Mesodermal cell (in vitro differentiated cells): ENCODE measurements at regions not wholly inside any gene's neighbourhood (a gene's known extent, or its start where the extent isn't known, plus 50 kb on each side); places are given as distances from the start of the nearest gene placed in this dataset.
A peak's percentile ranks its signal among the peaks of the same experiment; 100 is the strongest.
"Not testable (repeated sequence)": the region's sequence is repeated elsewhere in the genome, so short reads cannot be mapped to it uniquely, and the experiment has no call there.

Experiments used
- H3K27ac ChIP-seq: 2 replicates; pipeline ENCODE4 v1.7.0; 2013; ENCODE audit warnings: mild to moderate bottlenecking, low read depth, low read length, moderate library complexity; ENCODE audit not compliant: severe bottlenecking
- H3K36me3 ChIP-seq: 2 replicates; pipeline ENCODE4 v1.7.1; 2013; ENCODE audit warnings: mild to moderate bottlenecking, low read length, moderate library complexity; ENCODE audit not compliant: control insufficient read depth, insufficient read depth
- H3K4me1 ChIP-seq: one replicate; pipeline ENCODE4 v1.7.1; 2013; ENCODE audit warnings: mild to moderate bottlenecking, low read length; ENCODE audit not compliant: insufficient read depth, control insufficient read depth, poor library complexity, severe bottlenecking
- H3K4me3 ChIP-seq: 2 replicates; pipeline ENCODE4 v1.7.0; 2013; ENCODE audit warnings: low read length, control low read depth, mild to moderate bottlenecking; ENCODE audit not compliant: insufficient read depth, poor library complexity, severe bottlenecking; ENCODE audit errors: extremely low read depth
- H3K9me3 ChIP-seq: 2 replicates; pipeline ENCODE4 v1.7.1; 2013; ENCODE audit warnings: mild to moderate bottlenecking, low read length, moderate library complexity; ENCODE audit not compliant: control insufficient read depth
- WGBS, 2 experiments: methylation state at CpG; one replicate each; pipeline ENCODE4 v1.1.5; 2013; ENCODE audit warnings: missing lambda C conversion rate in 2 of 2; ENCODE audit not compliant: insufficient coverage in 2 of 2; 5-methylcytosine and 5-hydroxymethylcytosine counted together

DNA sequence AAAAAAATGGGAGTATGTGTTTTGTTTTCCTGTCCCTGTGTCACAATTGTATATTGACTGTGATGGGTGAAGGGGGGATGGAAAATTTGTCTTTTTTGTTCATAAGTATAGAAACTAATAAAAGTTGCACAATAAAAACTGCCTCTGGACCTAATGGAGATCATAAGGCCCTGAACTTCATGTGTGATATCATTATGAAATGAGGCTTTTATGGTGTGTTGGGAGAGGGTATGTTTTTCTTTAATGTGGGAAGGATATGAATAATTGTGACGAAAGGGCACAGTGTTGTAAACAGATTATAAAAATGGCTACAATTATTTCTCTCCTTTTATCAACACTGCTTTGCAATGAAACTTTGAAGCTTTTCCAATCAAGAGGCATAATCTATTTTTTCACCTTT, 1889.3 kb upstream of the CELF4 start:
- H3K4me1 ChIP-seq, result no peaks in the 10 kb centered on the region
- H3K36me3 ChIP-seq, result no peaks in the 10 kb centered on the region
- no peak overlapping the region for H3K4me3 ChIP-seq
- WGBS, 2 experiments, result no CpG with 5 or more reads among the region's 1 CpG
- H3K27ac ChIP-seq, result no peak overlapping the region
- H3K9me3 ChIP-seq, result no peaks in the 10 kb centered on the region

DNA sequence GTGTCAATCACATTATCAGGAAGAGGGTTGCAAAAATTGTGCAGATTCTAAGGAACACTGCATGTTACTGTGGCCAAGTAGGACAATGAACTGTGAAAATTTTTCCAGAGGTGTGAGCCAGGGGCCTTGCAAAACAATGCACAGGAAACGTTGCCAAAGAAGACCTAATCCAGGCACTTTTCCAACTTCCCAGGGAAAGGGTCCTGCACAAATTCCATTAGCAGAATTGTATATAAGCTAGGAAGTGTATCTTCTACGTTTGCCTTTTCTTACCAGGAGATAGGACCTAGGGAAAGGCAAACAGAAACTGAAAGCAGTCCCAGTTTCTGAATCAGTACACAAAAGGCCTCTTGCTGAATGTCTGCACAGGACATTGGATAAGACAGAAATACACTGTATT, 1888.3 kb upstream of the CELF4 start:
- H3K36me3 ChIP-seq, result no peaks in the 10 kb centered on the region
- H3K9me3 ChIP-seq, result no peaks in the 10 kb centered on the region
- WGBS, 2 experiments, result 46 to 53% methylated on average over 2 of the region's 2 CpGs
- H3K4me1 ChIP-seq, result no peaks in the 10 kb centered on the region
- H3K27ac ChIP-seq, result peak overlapping the region; percentile 32
- H3K4me3 ChIP-seq, result no peak overlapping the region

DNA sequence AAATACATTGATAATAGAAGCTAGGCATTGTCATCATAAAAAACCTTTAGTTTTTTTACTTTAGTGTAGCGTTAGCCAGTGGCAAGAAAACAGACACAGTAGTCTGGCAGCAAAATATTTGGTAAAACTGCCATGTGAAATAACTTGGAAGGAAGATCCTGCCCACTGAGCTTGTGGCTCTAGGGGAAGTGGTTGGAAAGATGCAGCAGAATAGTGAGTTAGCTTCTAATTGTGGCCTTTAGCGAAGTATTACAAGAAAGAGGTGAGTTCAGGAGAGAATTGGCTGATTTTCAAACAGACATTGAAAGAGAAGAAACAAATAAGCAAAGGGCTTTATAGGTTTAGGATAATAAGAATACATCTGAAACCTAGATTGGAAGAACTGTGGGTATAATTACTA, 1887.8 kb upstream of the CELF4 start:
- Histone ChIP-seq H3K9me3 (no peaks in the 10 kb centered on the region), H3K36me3 (no peaks in the 10 kb centered on the region), H3K27ac (no peak overlapping the region), H3K4me3 (no peak overlapping the region), H3K4me1 (no peaks in the 10 kb centered on the region)
- 88 to 94% methylated on average over 2 of the region's 2 CpGs for WGBS, 2 experiments

DNA sequence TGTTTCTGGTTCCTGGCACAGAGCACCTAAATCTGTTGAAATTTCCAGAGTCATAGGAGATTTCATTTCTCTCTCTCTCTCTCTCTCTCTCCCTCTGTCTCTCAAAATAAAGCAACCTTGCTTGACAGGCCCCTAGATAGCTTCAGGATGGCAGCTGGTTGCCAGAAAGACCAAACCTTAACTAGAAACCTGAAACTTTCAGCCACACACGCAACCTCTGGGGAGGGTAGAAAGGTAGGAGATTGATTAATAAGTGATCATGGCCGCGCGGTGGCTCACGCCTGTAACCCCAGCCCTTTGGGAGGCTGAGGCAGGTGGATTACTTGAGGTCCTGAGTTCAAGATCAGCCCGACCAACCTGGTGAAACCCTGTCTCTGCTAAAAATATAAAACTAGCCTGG, 1885.4 kb upstream of the CELF4 start:
- no peak overlapping the region for H3K27ac ChIP-seq
- H3K4me3 ChIP-seq, result no peak overlapping the region
- no peaks in the 10 kb centered on the region for H3K36me3 ChIP-seq
- no peaks in the 10 kb centered on the region for H3K9me3 ChIP-seq
- WGBS, 2 experiments, result 91 to 95% methylated on average over 6 of the region's 6 CpGs
- no peaks in the 10 kb centered on the region for H3K4me1 ChIP-seq

DNA sequence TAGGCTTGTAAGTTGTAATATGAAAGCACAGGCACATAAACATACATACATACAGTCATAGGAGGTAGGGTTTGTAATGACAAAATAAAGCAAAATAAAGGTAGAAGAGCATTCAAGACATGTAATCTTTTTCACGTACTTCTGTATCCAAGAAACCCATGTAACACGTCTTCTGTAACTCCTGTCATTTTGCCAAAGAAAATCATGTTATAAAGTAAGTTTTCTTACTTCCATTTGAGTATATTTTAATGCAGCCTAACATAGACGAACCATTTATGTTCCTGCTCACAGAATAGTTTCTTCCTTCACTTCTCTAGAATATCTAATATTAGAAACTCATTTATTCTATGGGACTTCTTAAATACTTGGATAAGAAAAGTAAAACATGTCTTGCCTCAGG, 1884.0 kb upstream of the CELF4 start:
- Histone ChIP-seq H3K36me3 (no peaks in the 10 kb centered on the region), H3K4me1 (no peaks in the 10 kb centered on the region), H3K4me3 (no peak overlapping the region), H3K27ac (no peak overlapping the region), H3K9me3 (no peaks in the 10 kb centered on the region)
- WGBS, 2 experiments, result 100% methylated on average over 1 of the region's 3 CpGs; no CpG with 5 or more reads in 1 of the 2 experiments

DNA sequence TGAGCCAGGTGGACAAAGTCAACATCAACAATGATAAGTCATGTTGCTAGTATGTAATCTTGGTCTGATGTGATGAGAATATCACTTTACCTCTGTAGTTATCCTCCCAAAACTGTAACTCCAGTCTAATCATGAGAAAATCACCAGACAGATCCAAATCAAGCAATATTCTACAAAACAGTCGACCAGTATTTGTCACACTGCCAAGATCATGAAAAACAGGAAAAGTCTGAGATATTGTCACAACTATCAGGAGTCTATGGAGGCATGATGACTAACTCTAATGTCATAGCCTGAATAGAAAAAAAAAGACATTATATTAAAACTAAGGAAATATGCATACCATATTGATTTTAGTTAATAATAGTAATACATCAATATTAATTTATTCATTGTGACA, 1883.3 kb upstream of the CELF4 start:
- no peaks in the 10 kb centered on the region for H3K4me1 ChIP-seq
- H3K4me3 ChIP-seq, result no peak overlapping the region
- WGBS, 2 experiments, result no CpG with 5 or more reads among the region's 1 CpG
- no peaks in the 10 kb centered on the region for H3K9me3 ChIP-seq
- H3K27ac ChIP-seq, result no peak overlapping the region
- no peaks in the 10 kb centered on the region for H3K36me3 ChIP-seq

DNA sequence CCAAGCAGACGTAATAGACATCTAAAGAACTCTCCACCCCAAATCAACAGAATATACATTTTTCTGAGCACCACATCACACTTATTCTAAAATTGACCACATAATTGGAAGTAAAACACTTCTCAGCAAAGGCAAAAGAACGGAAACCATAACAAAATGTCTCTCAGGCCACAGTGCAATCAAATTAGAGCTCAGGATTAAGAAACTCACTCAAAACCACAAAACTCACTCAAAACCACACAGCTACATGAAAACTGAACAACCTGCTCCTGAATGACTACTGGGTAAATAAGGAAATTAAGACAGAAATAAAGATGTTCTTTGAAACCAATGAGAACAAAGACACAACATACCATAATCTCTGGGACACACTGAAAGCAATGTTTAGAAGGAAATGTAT, 1879.4 kb upstream of the CELF4 start:
- H3K4me1 ChIP-seq, H3K4me3 ChIP-seq, H3K36me3 ChIP-seq, H3K27ac ChIP-seq, H3K9me3 ChIP-seq: not testable (repeated sequence)
- 92 to 100% methylated on average over 2 of the region's 2 CpGs for WGBS, 2 experiments

DNA sequence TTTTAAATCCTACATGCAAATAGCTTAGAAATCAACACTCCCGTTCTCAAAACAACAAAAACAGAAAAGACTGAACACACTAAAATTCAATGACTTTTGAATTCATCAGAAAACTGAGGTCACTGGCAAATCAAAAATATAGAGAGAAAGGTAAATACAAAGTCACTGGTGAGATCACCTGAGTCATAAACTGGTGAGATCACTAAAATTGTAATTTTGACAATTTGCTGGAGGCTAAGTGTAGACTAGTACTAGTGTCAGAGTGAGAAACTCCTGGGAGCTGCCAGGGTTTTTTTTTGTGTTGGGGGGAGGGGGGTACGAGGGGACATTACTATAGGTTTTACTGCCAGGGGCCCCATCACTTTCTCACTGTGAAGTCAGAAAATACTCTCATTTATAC, 1876.0 kb upstream of the CELF4 start:
- H3K4me3 ChIP-seq, result no peak overlapping the region
- no peaks in the 10 kb centered on the region for H3K9me3 ChIP-seq
- H3K27ac ChIP-seq, result no peak overlapping the region
- no CpG with 5 or more reads among the region's 2 CpGs for WGBS, 2 experiments
- no peaks in the 10 kb centered on the region for H3K36me3 ChIP-seq
- no peaks in the 10 kb centered on the region for H3K4me1 ChIP-seq

DNA sequence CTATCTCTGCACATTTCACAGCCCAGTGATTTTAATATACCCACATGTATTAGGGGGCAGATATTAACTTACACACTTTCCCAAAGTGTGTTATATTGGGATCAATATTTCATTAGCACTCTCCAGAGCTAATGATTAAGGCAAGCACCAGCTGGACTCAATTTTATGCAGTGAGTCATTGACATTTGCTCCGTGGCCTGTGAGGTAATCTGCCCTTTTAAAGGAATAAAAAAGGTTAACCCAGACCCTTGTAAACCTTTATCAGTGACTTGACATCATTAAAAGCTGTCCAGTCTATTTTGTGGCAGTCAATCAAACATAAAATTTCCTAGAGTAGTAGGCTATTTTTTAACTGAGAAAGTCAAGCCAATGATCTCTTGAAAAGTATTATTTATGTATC, 1870.4 kb upstream of the CELF4 start:
- Histone ChIP-seq H3K36me3 (no peaks in the 10 kb centered on the region), H3K9me3 (no peaks in the 10 kb centered on the region), H3K4me1 (no peaks in the 10 kb centered on the region), H3K27ac (no peak overlapping the region), H3K4me3 (no peak overlapping the region)
- WGBS, 2 experiments, result 80 to 100% methylated on average over 1 of the region's 1 CpG

DNA sequence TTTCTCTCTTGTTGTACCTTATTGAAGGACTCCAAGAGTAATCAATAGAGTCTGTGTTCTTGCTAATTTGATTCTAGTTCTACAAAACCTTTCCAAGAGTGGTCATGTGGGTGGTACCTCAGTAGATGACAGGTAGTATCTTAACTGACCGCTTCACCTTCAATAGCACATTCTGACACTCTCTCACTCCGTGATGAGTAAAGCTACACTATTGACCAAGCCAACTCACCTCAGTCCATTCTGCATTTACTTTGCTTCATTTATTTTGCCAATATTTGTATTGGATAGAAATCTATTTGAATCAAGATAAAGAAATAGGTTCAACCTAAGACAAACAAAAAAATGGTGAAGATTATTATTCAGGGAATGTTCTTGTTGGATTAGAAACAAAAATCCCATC, 1869.6 kb upstream of the CELF4 start:
- no peaks in the 10 kb centered on the region for H3K9me3 ChIP-seq
- no peaks in the 10 kb centered on the region for H3K4me1 ChIP-seq
- no CpG with 5 or more reads among the region's 2 CpGs for WGBS, 2 experiments
- no peaks in the 10 kb centered on the region for H3K36me3 ChIP-seq
- no peak overlapping the region for H3K4me3 ChIP-seq
- no peak overlapping the region for H3K27ac ChIP-seq

DNA sequence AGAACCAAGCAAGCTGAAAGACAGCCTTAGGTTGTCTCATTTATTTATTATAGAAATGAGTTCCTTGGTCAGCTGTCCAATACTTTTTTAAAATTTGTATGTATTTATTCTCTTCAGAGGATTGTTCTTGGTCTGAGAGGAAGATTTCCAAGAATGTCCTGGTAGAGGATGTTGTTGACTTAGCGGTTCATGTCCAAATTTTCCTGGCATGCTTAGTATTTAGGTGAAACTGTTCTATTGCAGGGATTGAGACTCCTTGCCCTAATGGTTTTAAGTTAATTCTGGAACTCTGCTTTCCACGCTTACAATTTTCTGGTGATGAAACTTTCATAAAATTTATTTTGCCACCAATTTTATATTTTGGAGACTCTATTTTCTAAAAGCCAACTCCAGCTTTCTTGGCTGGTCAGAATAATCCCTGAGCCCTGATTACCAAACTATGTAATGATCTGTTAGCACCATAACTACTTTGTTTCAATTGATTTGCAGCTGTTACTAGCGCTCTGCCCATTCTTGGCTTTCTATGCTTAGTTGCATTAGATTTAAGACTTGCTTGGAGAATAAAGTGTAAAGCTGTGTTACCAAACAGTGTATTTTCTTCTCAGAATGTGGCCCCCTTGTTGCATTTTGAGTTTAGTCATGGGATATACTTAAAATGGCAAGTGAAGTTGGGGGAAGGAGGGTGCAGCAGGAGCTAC, 1868.8 kb upstream of the CELF4 start:
- no peaks in the 10 kb centered on the region for H3K36me3 ChIP-seq
- H3K4me3 ChIP-seq, result no peak overlapping the region
- H3K9me3 ChIP-seq, result no peaks in the 10 kb centered on the region
- no peak overlapping the region for H3K27ac ChIP-seq
- H3K4me1 ChIP-seq, result no peaks in the 10 kb centered on the region
- 94 to 100% methylated on average over 1 to 3 of the region's 3 CpGs for WGBS, 2 experiments
